HCT116 (cell line): ENCODE measurements at regions not wholly inside any gene's neighbourhood (a gene's known extent, or its start where the extent isn't known, plus 50 kb on each side); places are given as distances from the start of the nearest gene placed in this dataset.

Experiments used
- ATAC-seq: fragments of 200-7000 bp; cut with Tn5 transposase; 2 replicates; pipeline ENCODE4 v1.9.1; 2020; ENCODE audit warnings: mild to moderate bottlenecking, moderate library complexity
- BruUV-seq: library from RNA; stranded (reverse); fragments of 400-500 nt; replicated peaks from 2 replicates; lab custom pipeline; 2021; lab: Mats Ljungman, UMichigan
- CTCF ChIA-PET: fragments of 300-600 bp; sonication (Branson Sonifier 250); formaldehyde crosslinking; loops from one replicate; lab custom pipeline; 2021; ENCODE audit warnings: antibody characterized with exemption; lab: Charles Lee
- POLR2A ChIA-PET: fragments of 300-600, 350-600 bp; sonication (Branson Sonifier 250); formaldehyde crosslinking; loops from one replicate; lab custom pipeline; 2021; ENCODE audit warnings: antibody characterized with exemption; lab: Charles Lee
- RAD21 ChIA-PET, 2 experiments: fragments of 300-600 bp; sonication (Branson Sonifier 250); formaldehyde crosslinking; loops; one replicate each; lab custom pipeline; 2023; ENCODE audit warnings: low total read pairs in 2 of 2; ENCODE audit not compliant: uncharacterized antibody in 2 of 2, unreplicated experiment in 2 of 2, low non-redundant PET in 1 of 2; lab: Charles Lee
- DNase-seq: peaks from one replicate; pipeline ENCODE4 v3.0.0-alpha.2; 2010; ENCODE audit warnings: low read depth, low spot score
- H2AFZ ChIP-seq: fragments of 200-600 bp; shearing (Covaris generic), sonication (generic); 2 replicates; pipeline ENCODE4 v1.6.1; 2017; ENCODE audit warnings: low read depth, mixed run types, mixed read lengths, antibody characterized with exemption, low read length; ENCODE audit not compliant: poor library complexity, severe bottlenecking
- H3K27ac ChIP-seq: 2 replicates; pipeline ENCODE4 v1.5.1; 2012; ENCODE audit warnings: low read depth, low read length
- H3K27me3 ChIP-seq: fragments of 200-600 bp; sonication (generic); 2 replicates; pipeline ENCODE4 v1.6.1; 2016; ENCODE audit warnings: mixed run types, low read length, mixed read lengths; ENCODE audit not compliant: insufficient read depth
- H3K36me3 ChIP-seq, 2 experiments: fragments of 200-500 bp in 1 of 2; fragments of 200-600 bp in 1 of 2; sonication (Bioruptor generic) in 1 of 2; sonication (generic) in 1 of 2; 2 replicates each; pipeline versions ENCODE4 v1.5.1 to v1.6.1; 2014 to 2016; ENCODE audit warnings: low read length in 2 of 2, inconsistent platforms in 1 of 2, mixed read lengths in 1 of 2, mixed run types in 1 of 2; ENCODE audit not compliant: insufficient read depth in 2 of 2, control insufficient read depth in 1 of 2
- H3K4me1 ChIP-seq, 2 experiments: fragments of 200-600 bp in 1 of 2; sonication (generic) in 1 of 2; 2 replicates each; pipeline versions ENCODE4 v1.5.1 to v1.6.1; 2012 to 2017; ENCODE audit warnings: low read length in 2 of 2, inconsistent platforms in 1 of 2, mild to moderate bottlenecking in 1 of 2, mixed read lengths in 1 of 2, mixed run types in 1 of 2, moderate library complexity in 1 of 2; ENCODE audit not compliant: insufficient read depth in 2 of 2, control insufficient read depth in 1 of 2
- H3K4me2 ChIP-seq: fragments of 200-600 bp; sonication (generic); 2 replicates; pipeline ENCODE4 v1.6.1; 2017; ENCODE audit warnings: mixed run types, low read length, mixed read lengths
- H3K4me3 ChIP-seq, 2 experiments: fragments of 200-600 bp in 1 of 2; sonication (generic) in 1 of 2; replicated peaks in 1 of 2; 2 replicates each; pipeline ENCODE4 v1.5.1; 2011 to 2016; ENCODE audit warnings: low read length in 2 of 2, control low read depth in 1 of 2, low read depth in 1 of 2, mild to moderate bottlenecking in 1 of 2, mixed read lengths in 1 of 2, mixed run types in 1 of 2
- H3K79me2 ChIP-seq: fragments of 200-600 bp; sonication (generic); 2 replicates; pipeline ENCODE4 v1.6.1; 2017; ENCODE audit warnings: mild to moderate bottlenecking, mixed run types, low read length, moderate library complexity, mixed read lengths; ENCODE audit not compliant: insufficient read depth
- H3K9ac ChIP-seq: fragments of 200-600 bp; sonication (generic); 2 replicates; pipeline ENCODE4 v1.6.1; 2016; ENCODE audit warnings: low read length, mixed read lengths
- H3K9me2 ChIP-seq: fragments of 200-600 bp; sonication (generic), shearing (Covaris generic); 2 replicates; pipeline ENCODE4 v1.6.1; 2017; ENCODE audit warnings: mixed run types, mild to moderate bottlenecking, moderate library complexity; ENCODE audit not compliant: insufficient read depth
- H3K9me3 ChIP-seq, 2 experiments: fragments of 200-500 bp in 1 of 2; fragments of 200-600 bp in 1 of 2; sonication (Bioruptor generic) in 1 of 2; sonication (generic) in 1 of 2; 2 replicates each; pipeline ENCODE4 v1.6.1; 2014 to 2017; ENCODE audit warnings: low read length in 2 of 2, mixed read lengths in 2 of 2, inconsistent platforms in 1 of 2, low read depth in 1 of 2, mild to moderate bottlenecking in 1 of 2, mixed run types in 1 of 2, moderate library complexity in 1 of 2; ENCODE audit not compliant: control insufficient read depth in 1 of 2, insufficient read depth in 1 of 2
- H4K20me1 ChIP-seq: fragments of 200-600 bp; sonication (generic), shearing (Covaris generic); 2 replicates; pipeline ENCODE4 v1.6.1; 2017; ENCODE audit warnings: mixed run types, mild to moderate bottlenecking, moderate library complexity; ENCODE audit not compliant: insufficient read depth
- CBX3 ChIP-seq: IDR thresholded peaks from 2 replicates; pipeline ENCODE4 v1.6.1; 2012; ENCODE audit warnings: low read depth
- CEBPB ChIP-seq: IDR thresholded peaks from 2 replicates; pipeline ENCODE4 v1.6.1; 2012; ENCODE audit warnings: low read depth
- CTCF ChIP-seq, 3 experiments: fragments of 200-600 bp in 1 of 3; sonication (generic) in 1 of 3; IDR thresholded peaks in 2 of 3; conservative IDR thresholded peaks in 1 of 3; 2 replicates each; pipeline ENCODE4 v1.5.1; 2012 to 2017; ENCODE audit warnings: low read depth in 2 of 3, low read length in 2 of 3, antibody characterized with exemption in 1 of 3, borderline replicate concordance in 1 of 3, control low read depth in 1 of 3, mild to moderate bottlenecking in 1 of 3, mixed read lengths in 1 of 3, mixed run types in 1 of 3, moderate library complexity in 1 of 3; ENCODE audit not compliant: insufficient read depth in 1 of 3
- EGR1 ChIP-seq: IDR thresholded peaks from 2 replicates; pipeline ENCODE4 v1.6.1; 2012; ENCODE audit warnings: low read depth
- EZH2 ChIP-seq: fragments of 200-600 bp; sonication (generic); IDR thresholded peaks from 2 replicates; pipeline ENCODE4 v1.6.1; 2017; ENCODE audit warnings: antibody characterized with exemption, mixed run types
- MAX ChIP-seq: IDR thresholded peaks from 2 replicates; pipeline ENCODE4 v1.6.1; 2012
- RAD21 ChIP-seq: IDR thresholded peaks from 2 replicates; pipeline ENCODE4 v1.6.1; 2012; ENCODE audit warnings: low read depth, mild to moderate bottlenecking
- REST ChIP-seq: IDR thresholded peaks from 2 replicates; pipeline ENCODE4 v1.6.1; 2012; ENCODE audit warnings: low read depth
- SIN3A ChIP-seq: IDR thresholded peaks from 2 replicates; pipeline ENCODE4 v1.6.1; 2012; ENCODE audit warnings: low read depth
- SP1 ChIP-seq: IDR thresholded peaks from 2 replicates; pipeline ENCODE4 v1.6.1; 2012; ENCODE audit warnings: low read depth
- SRF ChIP-seq: IDR thresholded peaks from 2 replicates; pipeline ENCODE4 v1.6.1; 2012; ENCODE audit warnings: low read depth
- TCF7L2 ChIP-seq: IDR thresholded peaks from 2 replicates; pipeline ENCODE4 v1.7.0; 2011; ENCODE audit warnings: borderline replicate concordance, inconsistent platforms; ENCODE audit not compliant: insufficient read depth, insufficient read length; ENCODE audit errors: extremely low read depth
- ZBTB33 ChIP-seq: IDR thresholded peaks from 2 replicates; pipeline ENCODE4 v1.6.1; 2011; ENCODE audit warnings: mild to moderate bottlenecking, low read length, moderate library complexity; ENCODE audit not compliant: insufficient replicate concordance; ENCODE audit errors: extremely low read depth
- ZFX ChIP-seq: fragments of 450-650 bp; IDR thresholded peaks from 2 replicates; pipeline ENCODE4 v1.6.1; 2017
- intact Hi-C: fragments of 100-400 bp; cut with micrococcal nuclease; formaldehyde crosslinking; loops from 2 replicates; pipeline ENCODE4 v1.10.0; 2022

GRCh38 chr7:35374858-35375257, 121.0 kb upstream of the TBX20 start (continued):
- TF ChIP-seq CTCF (IDR thresholded peaks at IDR 0.05 in 2 of 3, conservative IDR thresholded peaks at IDR 0.05 in 1 of 3; ENCODE audit: borderline replicate concordance in 1 of 3, insufficient read depth in 1 of 3, low read depth in 2 of 3, low read length in 2 of 3): no peak
- TF ChIP-seq, all 23 proteins: peak for 0

- DNase-seq: no peak
- RAD21 ChIA-PET: no interaction called here
- BruUV-seq: no TSS peak
- no peak overlapping the region for H2AFZ ChIP-seq
- H3K4me1 ChIP-seq: no peaks in the 10 kb centered on the region
- no peaks in the 10 kb centered on the region for H3K9me2 ChIP-seq
- intact Hi-C loops: no loop called here
- no peak overlapping the region for H3K4me2 ChIP-seq
- H3K36me3 ChIP-seq: no peaks in the 10 kb centered on the region
- no peak overlapping the region for H3K4me3 ChIP-seq
- ATAC-seq: no peak
- CTCF ChIA-PET: no interaction called here
- H4K20me1 ChIP-seq: no peaks in the 10 kb centered on the region
- no peak overlapping the region for H3K27ac ChIP-seq
- no peaks in the 10 kb centered on the region for H3K9me3 ChIP-seq
- H3K27me3 ChIP-seq: no peaks in the 10 kb centered on the region
- H3K79me2 ChIP-seq: no peaks in the 10 kb centered on the region
- POLR2A ChIA-PET: no interaction called here
- TF ChIP-seq ZBTB33: no peak
- TF ChIP-seq SIN3A: no peak
- no peak for TF ChIP-seq REST
- no peak for TF ChIP-seq SRF
- TF ChIP-seq CEBPB: no peak
- TF ChIP-seq ZFX: no peak
- TF ChIP-seq CBX3: no peak
- no peak for TF ChIP-seq RAD21
- no peak for TF ChIP-seq MAX
- no peak for TF ChIP-seq TCF7L2
- TF ChIP-seq EZH2: no peak
- TF ChIP-seq EGR1: no peak
- TF ChIP-seq SP1: no peak
- H3K9ac ChIP-seq: no peak overlapping the region
Observed at GRCh38 chr7:35371221-35371620, 117.3 kb upstream of the TBX20 start.
